H1 (cell line): ENCODE measurements at regions not wholly inside any gene's neighbourhood (a gene's known extent, or its start where the extent isn't known, plus 50 kb on each side); places are given as distances from the start of the nearest gene placed in this dataset.

Experiments used
- CTCF ChIA-PET: fragments of 300-600 bp; sonication (Branson Sonifier 250); formaldehyde crosslinking; loops from one replicate; lab custom pipeline; 2021; ENCODE audit not compliant: partially characterized antibody; lab: Charles Lee
- POLR2A ChIA-PET: fragments of 300-600 bp; sonication (Branson Sonifier 250); formaldehyde crosslinking; loops from one replicate; lab custom pipeline; 2021; ENCODE audit warnings: inconsistent platforms; ENCODE audit not compliant: partially characterized antibody; lab: Charles Lee
- DNase-seq, 2 experiments: peaks; one replicate each; pipeline versions ENCODE4 v3.0.0 to v3.0.0-alpha.2; 2010 to 2022; ENCODE audit warnings: low spot score in 2 of 2, low read depth in 1 of 2, mixed read lengths in 1 of 2
- FAIRE-seq: peaks from 2 replicates; lab custom pipeline; 2011; peaks lifted over from hg19 to GRCh38; lab: Jason Lieb, UNC
- H2AFZ ChIP-seq: 2 replicates; pipeline ENCODE4 v1.8.1; 2012; ENCODE audit warnings: low read length, inconsistent platforms
- H2AK5ac ChIP-seq: 2 replicates; pipeline ENCODE4 v1.6.1; 2013; ENCODE audit warnings: low read depth, low read length
- H2BK120ac ChIP-seq: replicated peaks from 2 replicates; pipeline ENCODE3; 2013; ENCODE audit warnings: low read depth, low read length, inconsistent platforms
- H2BK12ac ChIP-seq: 2 replicates; pipeline ENCODE4 v1.6.1; 2013; ENCODE audit warnings: low read depth, low read length
- H2BK15ac ChIP-seq: 2 replicates; pipeline ENCODE4 v1.6.1; 2013; ENCODE audit warnings: low read length
- H2BK20ac ChIP-seq: 2 replicates; pipeline ENCODE4 v1.6.1; 2013; ENCODE audit warnings: low read length
- H2BK5ac ChIP-seq: 2 replicates; pipeline ENCODE4 v1.6.1; 2013; ENCODE audit warnings: low read depth, low read length
- H3K14ac ChIP-seq: 2 replicates; pipeline ENCODE4 v1.6.1; 2013; ENCODE audit warnings: inconsistent platforms; ENCODE audit not compliant: insufficient read length
- H3K18ac ChIP-seq: 2 replicates; pipeline ENCODE4 v1.6.1; 2013; ENCODE audit warnings: low read length; ENCODE audit errors: extremely low read depth
- H3K23ac ChIP-seq: 2 replicates; pipeline ENCODE4 v1.6.1; 2013; ENCODE audit warnings: inconsistent platforms; ENCODE audit not compliant: insufficient read length
- H3K23me2 ChIP-seq: 2 replicates; pipeline ENCODE4 v1.6.1; 2013; ENCODE audit warnings: low read depth, low read length
- H3K27ac ChIP-seq: 2 replicates; pipeline ENCODE4 v1.6.1; 2011; ENCODE audit warnings: low read depth, low read length, inconsistent platforms
- H3K27me3 ChIP-seq, 4 experiments: replicated peaks in 1 of 4; 1 replicate in 1 of 4; 2 replicates in 3 of 4; pipeline versions ENCODE4 v1.6.1 to v1.8.1; 2011 to 2013; ENCODE audit warnings: low read length in 3 of 4, mild to moderate bottlenecking in 3 of 4, inconsistent platforms in 2 of 4, mixed read lengths in 2 of 4, moderate library complexity in 1 of 4; ENCODE audit not compliant: control insufficient read depth in 3 of 4, insufficient read depth in 3 of 4; ENCODE audit errors: extremely low read depth in 1 of 4
- H3K36me3 ChIP-seq, 4 experiments: 2 replicates each; pipeline versions ENCODE4 v1.6.1 to v1.8.1; 2011 to 2013; ENCODE audit warnings: mild to moderate bottlenecking in 4 of 4, low read length in 3 of 4, moderate library complexity in 2 of 4, control low read depth in 1 of 4, inconsistent platforms in 1 of 4; ENCODE audit not compliant: insufficient read depth in 4 of 4, control insufficient read depth in 2 of 4
- H3K4ac ChIP-seq: replicated peaks from 2 replicates; pipeline ENCODE3; 2013; ENCODE audit warnings: low read length, low read depth, mixed read lengths, inconsistent platforms; ENCODE audit not compliant: insufficient read length
- H3K4me1 ChIP-seq, 4 experiments: replicated peaks in 1 of 4; 1 replicate in 1 of 4; 2 replicates in 3 of 4; pipeline versions ENCODE4 v1.6.1 to v1.8.1; 2011 to 2013; ENCODE audit warnings: low read length in 3 of 4, inconsistent platforms in 2 of 4, mixed read lengths in 1 of 4; ENCODE audit not compliant: insufficient read depth in 4 of 4, control insufficient read depth in 3 of 4
- H3K4me2 ChIP-seq, 2 experiments: 2 replicates each; pipeline versions ENCODE4 v1.6.1 to v1.8.1; 2011 to 2013; ENCODE audit warnings: low read depth in 2 of 2, low read length in 2 of 2, control low read depth in 1 of 2, inconsistent platforms in 1 of 2, mild to moderate bottlenecking in 1 of 2; ENCODE audit not compliant: insufficient read depth in 1 of 2
- H3K4me3 ChIP-seq, 4 experiments: fragments of 200-600, 300-600 bp in 1 of 4; sonication (generic), shearing (Covaris generic), sonication (Bioruptor Twin) in 1 of 4; 2 replicates each; pipeline versions ENCODE4 v1.5.1 to v1.8.1; 2011 to 2016; ENCODE audit warnings: low read length in 4 of 4, low read depth in 3 of 4, control low read depth in 2 of 4, inconsistent platforms in 2 of 4, mild to moderate bottlenecking in 2 of 4, mixed read lengths in 1 of 4, moderate library complexity in 1 of 4; ENCODE audit not compliant: insufficient read depth in 2 of 4; ENCODE audit errors: extremely low read depth in 1 of 4
- H3K56ac ChIP-seq: replicated peaks from 2 replicates; pipeline ENCODE3; 2013; ENCODE audit warnings: low read depth, mild to moderate bottlenecking, mixed read lengths, low read length, inconsistent platforms; ENCODE audit not compliant: insufficient read length
- H3K79me1 ChIP-seq: 2 replicates; pipeline ENCODE4 v1.6.1; 2013; ENCODE audit warnings: low read depth, low read length, control low read depth
- H3K79me2 ChIP-seq, 2 experiments: 2 replicates each; pipeline versions ENCODE4 v1.6.1 to v1.8.1; 2012 to 2013; ENCODE audit warnings: low read length in 2 of 2, mild to moderate bottlenecking in 2 of 2, inconsistent platforms in 1 of 2; ENCODE audit not compliant: insufficient read depth in 2 of 2, control insufficient read depth in 1 of 2
- H3K9ac ChIP-seq, 4 experiments: replicated peaks in 1 of 4; 1 replicate in 1 of 4; 2 replicates in 3 of 4; pipeline versions ENCODE4 v1.6.1 to v1.8.1; 2011 to 2013; ENCODE audit warnings: low read depth in 3 of 4, low read length in 3 of 4, control low read depth in 2 of 4, mild to moderate bottlenecking in 2 of 4, moderate library complexity in 2 of 4, inconsistent platforms in 1 of 4; ENCODE audit errors: extremely low read depth in 1 of 4
- H3K9me3 ChIP-seq, 2 experiments: 2 replicates each; pipeline versions ENCODE4 v1.6.1 to v1.8.1; 2012 to 2013; ENCODE audit warnings: mild to moderate bottlenecking in 2 of 2, moderate library complexity in 2 of 2, control low read depth in 1 of 2, inconsistent platforms in 1 of 2, low read depth in 1 of 2, low read length in 1 of 2, mixed read lengths in 1 of 2; ENCODE audit not compliant: insufficient read depth in 2 of 2
- H4K20me1 ChIP-seq, 2 experiments: replicated peaks in 1 of 2; 2 replicates each; pipeline versions ENCODE3 to v1.8.1; 2011 to 2013; ENCODE audit warnings: inconsistent platforms in 2 of 2, low read length in 2 of 2, mild to moderate bottlenecking in 1 of 2; ENCODE audit not compliant: insufficient read depth in 2 of 2, control insufficient read depth in 1 of 2
- H4K5ac ChIP-seq: 2 replicates; pipeline ENCODE4 v1.6.1; 2013; ENCODE audit warnings: low read length, low read depth, mixed read lengths, inconsistent platforms; ENCODE audit not compliant: insufficient read length
- H4K8ac ChIP-seq: 2 replicates; pipeline ENCODE4 v1.8.0; 2013; ENCODE audit warnings: mild to moderate bottlenecking, moderate library complexity, low read length, inconsistent platforms; ENCODE audit not compliant: insufficient read depth; ENCODE audit errors: extremely low read depth
- H4K91ac ChIP-seq: replicated peaks from 2 replicates; pipeline ENCODE3; 2013; ENCODE audit warnings: low read length, mixed read lengths, inconsistent platforms; ENCODE audit not compliant: insufficient read length
- BRCA1 ChIP-seq: IDR thresholded peaks from 2 replicates; pipeline ENCODE4 v1.6.1; 2012; ENCODE audit warnings: low read depth, low read length, improper control_type of control experiment
- CTBP2 ChIP-seq: IDR thresholded peaks from 2 replicates; pipeline ENCODE4 v1.7.0; 2011; ENCODE audit warnings: borderline replicate concordance, mild to moderate bottlenecking, moderate library complexity, mixed read lengths, low read length; ENCODE audit not compliant: insufficient read depth, insufficient read length
- FOSL1 ChIP-seq: IDR thresholded peaks from 2 replicates; pipeline ENCODE4 v1.6.1; 2011; ENCODE audit warnings: mild to moderate bottlenecking, low read depth, low read length, moderate library complexity; ENCODE audit not compliant: insufficient read depth
- GTF2F1 ChIP-seq: IDR thresholded peaks from 2 replicates; pipeline ENCODE4 v1.6.1; 2012; ENCODE audit warnings: low read depth, low read length, improper control_type of control experiment, borderline replicate concordance
- HDAC6 ChIP-seq: IDR thresholded peaks from one replicate; pipeline ENCODE4 v1.7.1; 2012; ENCODE audit warnings: low read depth, mild to moderate bottlenecking, inconsistent platforms, low read length, moderate library complexity
- NANOG ChIP-seq: IDR thresholded peaks from 2 replicates; pipeline ENCODE4 v1.6.1; 2011; ENCODE audit warnings: low read length, low read depth, mild to moderate bottlenecking, inconsistent platforms; ENCODE audit not compliant: insufficient read depth, poor library complexity, severe bottlenecking
- PHF8 ChIP-seq: fragments of 200-600 bp; sonication (generic); conservative IDR thresholded peaks from 2 replicates; pipeline ENCODE4 v1.7.1; 2012; ENCODE audit warnings: low read depth, mild to moderate bottlenecking, inconsistent platforms, low read length, moderate library complexity
- RXRA ChIP-seq: IDR thresholded peaks from 2 replicates; pipeline ENCODE4 v1.6.1; 2011; ENCODE audit warnings: low read depth, mild to moderate bottlenecking, low read length, moderate library complexity; ENCODE audit not compliant: insufficient read depth
- SP2 ChIP-seq: IDR thresholded peaks from 2 replicates; pipeline ENCODE4 v1.6.1; 2012; ENCODE audit warnings: mild to moderate bottlenecking, low read length, inconsistent platforms
- TBP ChIP-seq: IDR thresholded peaks from 2 replicates; pipeline ENCODE4 v1.6.1; 2011; ENCODE audit warnings: low read depth, low read length, improper control_type of control experiment
- USF2 ChIP-seq: IDR thresholded peaks from 2 replicates; pipeline ENCODE4 v1.6.1; 2011; ENCODE audit warnings: low read length, improper control_type of control experiment
- ZNF274 ChIP-seq: IDR thresholded peaks from 2 replicates; pipeline ENCODE4 v1.7.0; 2012; ENCODE audit warnings: low read length, borderline replicate concordance; ENCODE audit errors: extremely low read depth
- WGBS, 2 experiments: shearing (Covaris generic) in 1 of 2; methylation state at CpG; one replicate each; pipeline versions ENCODE4 v1.1.6 to v1.1.7; 2013 to 2015; ENCODE audit warnings: low lambda C conversion rate in 2 of 2, mixed read lengths in 2 of 2, inconsistent platforms in 1 of 2, low coverage in 1 of 2, missing lambda C conversion rate in 1 of 2; ENCODE audit not compliant: insufficient replicate concordance in 2 of 2, insufficient coverage in 1 of 2, insufficient read length in 1 of 2; ENCODE audit errors: extremely low coverage in 1 of 2, missing lambda C conversion rate in 1 of 2; 5-methylcytosine and 5-hydroxymethylcytosine counted together

DNA sequence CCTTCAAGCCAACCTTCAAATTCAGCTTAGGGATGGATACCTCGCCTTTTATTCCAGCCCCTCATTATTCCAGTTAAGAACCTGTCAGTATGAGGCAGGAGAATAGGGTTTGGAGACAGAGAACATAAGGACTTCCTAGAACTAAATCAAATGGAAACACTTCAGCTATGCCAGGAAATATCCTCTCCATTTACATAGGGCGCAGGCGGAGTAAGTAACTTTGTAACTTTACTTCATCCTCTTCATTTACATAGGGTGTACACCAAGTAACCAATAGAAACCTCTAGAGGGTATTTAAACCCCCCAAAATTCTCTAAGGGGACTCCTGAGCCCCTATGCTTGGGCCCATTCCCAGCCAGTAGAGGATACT lies 75.4 kb upstream of the ATF3 start:
- Histone ChIP-seq H4K20me1 (no peaks in the 10 kb centered on the region), H2BK5ac (no peak overlapping the region), H3K9me3 (peaks cover 6 to 9% of the 10 kb centered on the region in 2 experiments; a peak in 1 of 4 replicates), H3K79me1 (no peaks in the 10 kb centered on the region)
- DNase-seq, result no peak
- WGBS, 2 experiments, result 80% methylated on average over 3 of the region's 3 CpGs; no CpG with 5 or more reads in 1 of the 2 experiments
- TF ChIP-seq HDAC6, result no peak
- no peak for TF ChIP-seq TBP
- no peak for TF ChIP-seq RXRA
- no peak for TF ChIP-seq NANOG
- no peak for TF ChIP-seq ZNF274
- no peak for TF ChIP-seq CTBP2
- TF ChIP-seq SP2, result no peak
- TF ChIP-seq FOSL1, result no peak
- TF ChIP-seq PHF8, result no peak
- no peak for TF ChIP-seq GTF2F1
- TF ChIP-seq USF2, result no peak
- no peak for TF ChIP-seq BRCA1
- TF ChIP-seq, all 59 proteins: peak for 0
- Histone ChIP-seq H2BK12ac (no peak overlapping the region), H3K18ac (no peak overlapping the region), H3K4me3 (no peak overlapping the region), H2AFZ (no peak overlapping the region), H3K36me3 (no peaks in the 10 kb centered on the region), H3K4me1 (no peaks in the 10 kb centered on the region), H2BK15ac (no peak overlapping the region), H4K91ac (no peak overlapping the region), H4K5ac (no peak overlapping the region), H2AK5ac (no peak overlapping the region), H3K4me2 (no peak overlapping the region), H3K4ac (no peak overlapping the region), H4K8ac (no peak overlapping the region), H3K23me2 (no peaks in the 10 kb centered on the region), H3K23ac (no peak overlapping the region), H3K9ac (no peak overlapping the region), H2BK120ac (no peak overlapping the region), H3K79me2 (no peaks in the 10 kb centered on the region), H3K14ac (no peak overlapping the region), H3K27ac (no peak overlapping the region), H2BK20ac (no peak overlapping the region), H3K56ac (no peak overlapping the region), H3K27me3 (no peaks in the 10 kb centered on the region)
- no peak for FAIRE-seq
- CTCF ChIA-PET, result interaction anchor here (1.0 to 1.7 kb wide), 6 partner anchors 52 to 64 kb away, joined by 3 to 4 read pairs (median 3); no protein-coding TSS in a partner anchor
- POLR2A ChIA-PET, result interaction anchor here (0.6 to 1.8 kb wide), 2 partner anchors 18 to 75 kb away, joined by 4 to 6 read pairs; partner anchors contain the start of gene ATF3
